ENCODE measurements at regions not wholly inside any gene's neighbourhood (a gene's known extent, or its start where the extent isn't known, plus 50 kb on each side); places are given as distances from the start of the nearest gene placed in this dataset.

GRCh38 chr21:40912375-40912774 lies 65.4 kb upstream of the DSCAM start:
- no peak for TF ChIP-seq EZH2 (IDR thresholded peaks at IDR 0.05; ENCODE audit: insufficient read depth, poor library complexity, severe bottlenecking)
- no peak for TF ChIP-seq EZH2phosphoT487 (IDR thresholded peaks at IDR 0.05; ENCODE audit: insufficient read depth, low read depth)

Measured in GM23248 (cell line).